CD14-positive monocyte (primary cell): ENCODE measurements at regions not wholly inside any gene's neighbourhood (a gene's known extent, or its start where the extent isn't known, plus 50 kb on each side); places are given as distances from the start of the nearest gene placed in this dataset.
A peak's percentile ranks its signal among the peaks of the same experiment; 100 is the strongest.

Experiments
- DNase-seq, 3 donors: peaks; one replicate each; pipeline ENCODE4 v3.0.0-alpha.2; 2011 to 2022
- H2AFZ ChIP-seq: 2 replicates; pipeline ENCODE4 v1.6.0; 2012; ENCODE audit warnings: mild to moderate bottlenecking, low read depth, low read length, inconsistent platforms; ENCODE audit not compliant: insufficient read depth, poor library complexity, severe bottlenecking
- H3K27ac ChIP-seq, 2 donors: 1 replicate in 1 of 2; 2 replicates in 1 of 2; pipeline ENCODE4 v1.5.1; 2012 to 2013; ENCODE audit warnings: low read length in 2 of 2, control low read depth in 1 of 2, inconsistent platforms in 1 of 2, low read depth in 1 of 2, mild to moderate bottlenecking in 1 of 2
- H3K27me3 ChIP-seq, 2 donors: one replicate each; pipeline versions ENCODE4 v1.6.0 to v1.6.1; 2011 to 2013; ENCODE audit warnings: low read length in 2 of 2; ENCODE audit not compliant: control insufficient read depth in 2 of 2, insufficient read depth in 2 of 2
- H3K36me3 ChIP-seq, 2 donors: replicated peaks in 1 of 2; 1 replicate in 1 of 2; 2 replicates in 1 of 2; pipeline versions ENCODE4 v1.5.1 to v1.6.1; 2012 to 2013; ENCODE audit warnings: low read length in 2 of 2, control low read depth in 1 of 2, inconsistent platforms in 1 of 2, mild to moderate bottlenecking in 1 of 2; ENCODE audit not compliant: insufficient read depth in 2 of 2, control insufficient read depth in 1 of 2
- H3K4me1 ChIP-seq, 2 donors: 1 replicate in 1 of 2; 2 replicates in 1 of 2; pipeline versions ENCODE4 v1.5.1 to v1.6.1; 2012 to 2013; ENCODE audit warnings: low read length in 2 of 2, control low read depth in 1 of 2, inconsistent platforms in 1 of 2, mild to moderate bottlenecking in 1 of 2, moderate library complexity in 1 of 2; ENCODE audit not compliant: insufficient read depth in 2 of 2, control insufficient read depth in 1 of 2
- H3K4me2 ChIP-seq: replicated peaks from 2 replicates; pipeline ENCODE3; 2012; ENCODE audit warnings: low read length, moderate library complexity, mild to moderate bottlenecking; ENCODE audit not compliant: poor library complexity, severe bottlenecking; ENCODE audit errors: extremely low read depth
- H3K4me3 ChIP-seq, 3 experiments: fragments of 200-600 bp in 1 of 3; sonication (generic) in 1 of 3; replicated peaks in 1 of 3; 1 replicate in 2 of 3; 2 replicates in 1 of 3; pipeline ENCODE4 v1.5.1; 2011 to 2013; ENCODE audit warnings: low read length in 3 of 3, mild to moderate bottlenecking in 3 of 3, control low read depth in 2 of 3, low read depth in 2 of 3, inconsistent platforms in 1 of 3, moderate library complexity in 1 of 3
- H3K79me2 ChIP-seq: 2 replicates; pipeline ENCODE4 v1.6.0; 2012; ENCODE audit warnings: mild to moderate bottlenecking, control low read depth, inconsistent platforms, low read length, moderate library complexity; ENCODE audit not compliant: insufficient read depth
- H3K9ac ChIP-seq: 2 replicates; pipeline ENCODE4 v1.6.0; 2017; ENCODE audit warnings: low read length, mild to moderate bottlenecking; ENCODE audit not compliant: insufficient read depth, poor library complexity, severe bottlenecking
- H3K9me3 ChIP-seq, 2 donors: replicated peaks in 1 of 2; 1 replicate in 1 of 2; 2 replicates in 1 of 2; pipeline versions ENCODE4 v1.5.1 to v1.6.1; 2012 to 2013; ENCODE audit warnings: low read length in 2 of 2, control low read depth in 1 of 2; ENCODE audit not compliant: control insufficient read depth in 1 of 2, insufficient read depth in 1 of 2
- H4K20me1 ChIP-seq: 2 replicates; pipeline ENCODE4 v1.6.0; 2012; ENCODE audit warnings: mild to moderate bottlenecking, low read length, control low read depth, moderate library complexity; ENCODE audit not compliant: insufficient read depth
- H3K27ac Mint-ChIP-seq, 7 donors: one replicate each; pipeline ENCODE4 v1.8.0; 2020; ENCODE audit warnings: mild to moderate bottlenecking in 7 of 7, mixed read lengths in 7 of 7, moderate library complexity in 6 of 7, inconsistent platforms in 2 of 7
- H3K27me3 Mint-ChIP-seq, 3 donors: one replicate each; pipeline ENCODE4 v1.8.0; 2021 to 2022; ENCODE audit warnings: low read depth in 3 of 3, mild to moderate bottlenecking in 3 of 3, mixed read lengths in 3 of 3, moderate library complexity in 3 of 3, inconsistent platforms in 1 of 3
- H3K36me3 Mint-ChIP-seq, 2 donors: one replicate each; pipeline ENCODE4 v1.8.0; 2020; ENCODE audit warnings: mixed read lengths in 2 of 2, inconsistent platforms in 1 of 2, mild to moderate bottlenecking in 1 of 2
- H3K4me1 Mint-ChIP-seq: one replicate; pipeline ENCODE4 v1.8.0; 2020; ENCODE audit warnings: mild to moderate bottlenecking, mixed read lengths
- H3K4me3 Mint-ChIP-seq, 2 donors: one replicate each; pipeline ENCODE4 v1.8.0; 2020; ENCODE audit warnings: mild to moderate bottlenecking in 2 of 2, mixed read lengths in 2 of 2, moderate library complexity in 1 of 2
- H3K9me3 Mint-ChIP-seq, 7 donors: one replicate each; pipeline ENCODE4 v1.8.0; 2020 to 2022; ENCODE audit warnings: mixed read lengths in 7 of 7, mild to moderate bottlenecking in 6 of 7, moderate library complexity in 6 of 7, inconsistent platforms in 2 of 7
- WGBS: methylation state at CpG from one replicate; pipeline ENCODE4 v1.1.5; 2013; ENCODE audit warnings: missing lambda C conversion rate; ENCODE audit not compliant: insufficient coverage; 5-methylcytosine and 5-hydroxymethylcytosine counted together
- intact Hi-C, 2 donors: fragments of 100-400 bp; cut with micrococcal nuclease; formaldehyde crosslinking; loops; one replicate each; pipeline versions ENCODE4 v1.15.0 to v1.15.1; 2023
- TF ChIP-seq, protein P1 (sequence below): fragments of 200-600 bp; IDR thresholded peaks from one replicate; pipeline ENCODE4 v1.8.0; 2022; ENCODE audit warnings: antibody characterized with exemption, mild to moderate bottlenecking

DNA sequence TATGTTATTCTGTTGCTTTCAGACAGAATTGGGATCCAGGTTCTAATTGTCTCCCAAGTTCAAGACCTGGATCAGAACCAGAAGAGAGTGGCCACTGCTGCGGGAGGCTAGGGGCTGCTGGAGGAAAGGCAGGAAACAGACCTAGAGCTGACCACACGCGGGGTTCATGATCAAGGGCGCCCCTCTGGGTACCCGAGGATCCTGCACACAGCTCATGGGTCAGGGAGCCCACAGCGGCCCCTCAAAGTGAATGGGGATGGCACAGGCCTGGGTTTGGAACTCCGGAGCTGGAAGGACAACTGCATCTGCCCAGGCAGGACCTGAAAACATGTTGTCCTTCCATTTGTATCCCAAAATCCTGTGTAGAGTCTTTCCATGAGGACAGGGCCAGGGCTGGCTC, 107.0 kb downstream of the RMI2 start:
- peaks cover 0 to 2% (median 1%) of the 10 kb centered on the region in 3 donors for H3K27me3 Mint-ChIP-seq
- Histone ChIP-seq H3K9me3 (no peaks in the 10 kb centered on the region), H3K4me1 (no peaks in the 10 kb centered on the region), H2AFZ (no peak overlapping the region), H3K4me2 (no peak overlapping the region), H3K4me3 (no peak overlapping the region), H3K36me3 (no peaks in the 10 kb centered on the region), H3K27me3 (no peaks in the 10 kb centered on the region), H3K9ac (no peak overlapping the region), H4K20me1 (no peaks in the 10 kb centered on the region), H3K79me2 (no peaks in the 10 kb centered on the region), H3K27ac (no peak overlapping the region)
- H3K9me3 Mint-ChIP-seq = peaks cover 0 to 9% (median 0%) of the 10 kb centered on the region in 7 donors
- no peak overlapping the region for H3K4me3 Mint-ChIP-seq
- no peak for DNase-seq
- no peaks in the 10 kb centered on the region for H3K36me3 Mint-ChIP-seq
- intact Hi-C loops = no loop called here
- WGBS = 93% methylated on average over 7 of the region's 7 CpGs
- TF ChIP-seq, protein P1, sequence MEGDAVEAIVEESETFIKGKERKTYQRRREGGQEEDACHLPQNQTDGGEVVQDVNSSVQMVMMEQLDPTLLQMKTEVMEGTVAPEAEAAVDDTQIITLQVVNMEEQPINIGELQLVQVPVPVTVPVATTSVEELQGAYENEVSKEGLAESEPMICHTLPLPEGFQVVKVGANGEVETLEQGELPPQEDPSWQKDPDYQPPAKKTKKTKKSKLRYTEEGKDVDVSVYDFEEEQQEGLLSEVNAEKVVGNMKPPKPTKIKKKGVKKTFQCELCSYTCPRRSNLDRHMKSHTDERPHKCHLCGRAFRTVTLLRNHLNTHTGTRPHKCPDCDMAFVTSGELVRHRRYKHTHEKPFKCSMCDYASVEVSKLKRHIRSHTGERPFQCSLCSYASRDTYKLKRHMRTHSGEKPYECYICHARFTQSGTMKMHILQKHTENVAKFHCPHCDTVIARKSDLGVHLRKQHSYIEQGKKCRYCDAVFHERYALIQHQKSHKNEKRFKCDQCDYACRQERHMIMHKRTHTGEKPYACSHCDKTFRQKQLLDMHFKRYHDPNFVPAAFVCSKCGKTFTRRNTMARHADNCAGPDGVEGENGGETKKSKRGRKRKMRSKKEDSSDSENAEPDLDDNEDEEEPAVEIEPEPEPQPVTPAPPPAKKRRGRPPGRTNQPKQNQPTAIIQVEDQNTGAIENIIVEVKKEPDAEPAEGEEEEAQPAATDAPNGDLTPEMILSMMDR = no peak
- peak overlapping the region in 1 of 7 donors; percentile 33 for H3K27ac Mint-ChIP-seq
- H3K4me1 Mint-ChIP-seq = peaks cover 4% of the 10 kb centered on the region

- no peak for DNase-seq
- TF ChIP-seq, protein P1 = no peak
- peaks cover 0 to 4% (median 1%) of the 10 kb centered on the region in 3 donors for H3K27me3 Mint-ChIP-seq
- Histone ChIP-seq H3K4me1 (peaks cover 0 to 1% of the 10 kb centered on the region in 2 donors), H4K20me1 (no peaks in the 10 kb centered on the region), H2AFZ (no peak overlapping the region), H3K9me3 (no peaks in the 10 kb centered on the region), H3K9ac (no peak overlapping the region), H3K27me3 (no peaks in the 10 kb centered on the region), H3K27ac (no peak overlapping the region), H3K4me2 (no peak overlapping the region), H3K79me2 (no peaks in the 10 kb centered on the region), H3K4me3 (no peak overlapping the region), H3K36me3 (no peaks in the 10 kb centered on the region)
- H3K27ac Mint-ChIP-seq = peak overlapping the region in 1 of 7 donors; percentile 33
- H3K4me3 Mint-ChIP-seq = no peak overlapping the region
- H3K36me3 Mint-ChIP-seq = no peaks in the 10 kb centered on the region
- H3K4me1 Mint-ChIP-seq = peaks cover 5% of the 10 kb centered on the region
- intact Hi-C loops = no loop called here
- H3K9me3 Mint-ChIP-seq = peaks cover 0 to 9% (median 0%) of the 10 kb centered on the region in 7 donors
- no CpG with 5 or more reads among the region's 5 CpGs for WGBS
These were observed 107.6 kb downstream of the RMI2 start for GRCh38 chr16:11452746-11453389.
